ENCODE measurements at regions not wholly inside any gene's neighbourhood (a gene's known extent, or its start where the extent isn't known, plus 50 kb on each side); places are given as distances from the start of the nearest gene placed in this dataset.
"Not testable (repeated sequence)": the region's sequence is repeated elsewhere in the genome, so short reads cannot be mapped to it uniquely, and the experiment has no call there.

DNA sequence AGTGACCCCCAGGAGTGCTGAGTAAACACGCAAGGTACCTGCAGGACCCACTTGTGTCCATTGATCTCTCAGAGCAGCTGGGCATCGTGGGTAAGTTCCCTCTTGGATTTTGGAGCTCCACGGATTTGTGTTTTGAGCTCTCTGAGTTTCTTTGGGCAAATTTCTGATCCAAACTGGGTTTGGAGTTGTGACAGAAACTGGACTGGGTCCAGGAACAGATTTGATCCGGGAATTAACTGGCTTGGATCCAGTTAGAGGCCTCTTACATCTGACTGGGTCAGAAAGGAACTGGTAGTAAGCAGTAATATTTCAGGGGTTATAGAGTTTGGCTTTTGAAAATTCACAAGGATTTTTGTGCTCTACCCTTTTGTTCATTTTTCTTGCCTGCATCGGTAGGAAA lies 107.0 kb upstream of the PMCH start:
- not testable (repeated sequence) for H3K14ac ChIP-seq (ENCODE audit: low read length in 2 of 2); H3K4ac ChIP-seq (ENCODE audit: low read depth in 1 of 2, low read length in 2 of 2); H3K27ac ChIP-seq (ENCODE audit: low read length, poor library complexity, severe bottlenecking); H2AFZ ChIP-seq (ENCODE audit: low read depth, low read length); H3K79me1 ChIP-seq (replicated peaks; ENCODE audit: low read length, poor library complexity, severe bottlenecking); H3K18ac ChIP-seq (ENCODE audit: low read depth in 1 of 2, low read length in 2 of 2); H2AK5ac ChIP-seq (ENCODE audit: low read length, severe bottlenecking); H2BK5ac ChIP-seq (ENCODE audit: low read depth, low read length, poor library complexity, severe bottlenecking); H4K8ac ChIP-seq (ENCODE audit: low read length); H2BK12ac ChIP-seq (ENCODE audit: low read length in 2 of 2); H3K36me3 ChIP-seq (ENCODE audit: control insufficient read depth in 1 of 2, insufficient read depth in 2 of 2, low read depth in 1 of 2, low read length in 2 of 2); H3K23ac ChIP-seq (ENCODE audit: low read length in 2 of 2); H2BK120ac ChIP-seq (ENCODE audit: low read depth, low read length); H4K91ac ChIP-seq (ENCODE audit: low read length); H3K9ac ChIP-seq (ENCODE audit: low read length); H3K4me1 ChIP-seq (ENCODE audit: control insufficient read depth, insufficient read depth, low read depth, low read length); H2BK15ac ChIP-seq (ENCODE audit: low read depth, poor library complexity, severe bottlenecking); H3K4me2 ChIP-seq (ENCODE audit: low read length, poor library complexity, severe bottlenecking); H3K4me3 ChIP-seq (ENCODE audit: insufficient read depth in 1 of 2, low read depth in 1 of 2, low read length in 2 of 2); H3K27me3 ChIP-seq (ENCODE audit: control insufficient read depth in 1 of 2, insufficient read depth in 1 of 2, low read length in 2 of 2); DNase-seq
- H3K9me3 ChIP-seq (ENCODE audit: control insufficient read depth, low read length): peaks cover 17% of the 10 kb centered on the region
- 70% methylated on average over 5 of the region's 5 CpGs for WGBS

DNA sequence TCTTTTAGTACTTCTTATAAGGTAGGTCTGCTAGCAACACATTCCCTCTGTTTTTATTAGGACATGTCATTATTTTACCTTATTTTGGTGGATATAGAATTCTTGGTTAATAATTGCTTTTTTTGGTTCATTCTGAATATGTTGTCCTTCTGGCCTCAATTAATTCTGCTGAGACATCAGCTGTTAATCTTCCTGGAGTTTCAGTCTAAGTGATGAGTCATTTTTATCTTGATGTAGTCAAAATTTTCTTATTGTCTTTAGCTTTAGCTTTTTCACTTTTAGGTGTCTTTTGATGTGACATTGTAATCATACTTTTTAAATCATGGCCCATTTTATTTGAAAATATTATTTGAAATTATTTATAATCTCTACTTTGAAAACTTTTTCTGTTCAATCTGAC lies 104.9 kb upstream of the PMCH start:
- no peak overlapping the region for H2AFZ ChIP-seq (ENCODE audit: low read depth, low read length)
- no peak overlapping the region for H2BK120ac ChIP-seq (ENCODE audit: low read depth, low read length)
- H3K14ac ChIP-seq (ENCODE audit: low read length in 2 of 2): no peak overlapping the region
- H3K4me3 ChIP-seq (ENCODE audit: insufficient read depth in 1 of 2, low read depth in 1 of 2, low read length in 2 of 2): no peak overlapping the region
- peaks cover 17% of the 10 kb centered on the region for H3K9me3 ChIP-seq (ENCODE audit: control insufficient read depth, low read length)
- H2AK5ac ChIP-seq (ENCODE audit: low read length, severe bottlenecking): no peak overlapping the region
- H3K4me1 ChIP-seq (ENCODE audit: control insufficient read depth, insufficient read depth, low read depth, low read length): no peaks in the 10 kb centered on the region
- no peaks in the 10 kb centered on the region for H3K27me3 ChIP-seq (ENCODE audit: control insufficient read depth in 1 of 2, insufficient read depth in 1 of 2, low read length in 2 of 2)
- H3K27ac ChIP-seq (ENCODE audit: low read length, poor library complexity, severe bottlenecking): no peak overlapping the region
- H3K9ac ChIP-seq (ENCODE audit: low read length): no peak overlapping the region
- H3K4me2 ChIP-seq (ENCODE audit: low read length, poor library complexity, severe bottlenecking): no peak overlapping the region
- H3K36me3 ChIP-seq (ENCODE audit: control insufficient read depth in 1 of 2, insufficient read depth in 2 of 2, low read depth in 1 of 2, low read length in 2 of 2): no peaks in the 10 kb centered on the region
- DNase-seq: no peak
- H2BK12ac ChIP-seq (ENCODE audit: low read length in 2 of 2): no peak overlapping the region
- no peak overlapping the region for H4K8ac ChIP-seq (ENCODE audit: low read length)
- H3K18ac ChIP-seq (ENCODE audit: low read depth in 1 of 2, low read length in 2 of 2): no peak overlapping the region
- no peak overlapping the region for H3K23ac ChIP-seq (ENCODE audit: low read length in 2 of 2)
- H4K91ac ChIP-seq (ENCODE audit: low read length): no peak overlapping the region
- no peak overlapping the region for H3K4ac ChIP-seq (ENCODE audit: low read depth in 1 of 2, low read length in 2 of 2)
- no peak overlapping the region for H2BK5ac ChIP-seq (ENCODE audit: low read depth, low read length, poor library complexity, severe bottlenecking)
- H3K79me1 ChIP-seq (replicated peaks; ENCODE audit: low read length, poor library complexity, severe bottlenecking): no peaks in the 10 kb centered on the region
- no peak overlapping the region for H2BK15ac ChIP-seq (ENCODE audit: low read depth, poor library complexity, severe bottlenecking)

DNA sequence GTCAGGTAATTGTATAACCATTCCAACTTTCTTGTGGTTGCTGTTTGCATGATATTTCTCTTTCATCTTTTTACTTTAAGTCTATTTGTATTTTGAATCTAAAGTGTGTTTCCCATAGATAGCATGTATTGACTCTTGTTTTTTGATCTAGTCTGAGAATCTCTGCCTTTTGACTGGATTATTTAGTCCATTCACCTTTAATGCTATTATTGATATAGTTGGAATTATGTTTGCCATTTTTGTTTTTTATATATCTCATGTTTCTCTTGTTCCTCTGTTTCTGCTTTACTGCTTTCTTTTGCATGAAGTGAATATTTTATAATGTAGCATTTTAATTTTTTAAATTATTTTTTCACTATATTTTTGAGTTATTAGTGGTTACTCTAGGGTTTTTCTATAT lies 103.9 kb upstream of the PMCH start:
- no peak overlapping the region for H2BK15ac ChIP-seq (ENCODE audit: low read depth, poor library complexity, severe bottlenecking)
- H3K4me1 ChIP-seq (ENCODE audit: control insufficient read depth, insufficient read depth, low read depth, low read length): no peaks in the 10 kb centered on the region
- no peak overlapping the region for H2AFZ ChIP-seq (ENCODE audit: low read depth, low read length)
- H3K27me3 ChIP-seq (ENCODE audit: control insufficient read depth in 1 of 2, insufficient read depth in 1 of 2, low read length in 2 of 2): no peaks in the 10 kb centered on the region
- H3K18ac ChIP-seq (ENCODE audit: low read depth in 1 of 2, low read length in 2 of 2): no peak overlapping the region
- H3K9ac ChIP-seq (ENCODE audit: low read length): no peak overlapping the region
- no peaks in the 10 kb centered on the region for H3K36me3 ChIP-seq (ENCODE audit: control insufficient read depth in 1 of 2, insufficient read depth in 2 of 2, low read depth in 1 of 2, low read length in 2 of 2)
- H2BK12ac ChIP-seq (ENCODE audit: low read length in 2 of 2): no peak overlapping the region
- no peak overlapping the region for H3K4ac ChIP-seq (ENCODE audit: low read depth in 1 of 2, low read length in 2 of 2)
- H4K91ac ChIP-seq (ENCODE audit: low read length): no peak overlapping the region
- no peak overlapping the region for H3K4me2 ChIP-seq (ENCODE audit: low read length, poor library complexity, severe bottlenecking)
- H2BK5ac ChIP-seq (ENCODE audit: low read depth, low read length, poor library complexity, severe bottlenecking): no peak overlapping the region
- H4K8ac ChIP-seq (ENCODE audit: low read length): no peak overlapping the region
- no peak overlapping the region for H3K4me3 ChIP-seq (ENCODE audit: insufficient read depth in 1 of 2, low read depth in 1 of 2, low read length in 2 of 2)
- H3K27ac ChIP-seq (ENCODE audit: low read length, poor library complexity, severe bottlenecking): no peak overlapping the region
- no peak for DNase-seq
- H2AK5ac ChIP-seq (ENCODE audit: low read length, severe bottlenecking): no peak overlapping the region
- H3K9me3 ChIP-seq (ENCODE audit: control insufficient read depth, low read length): peaks cover 17% of the 10 kb centered on the region
- no peak overlapping the region for H3K23ac ChIP-seq (ENCODE audit: low read length in 2 of 2)
- H3K14ac ChIP-seq (ENCODE audit: low read length in 2 of 2): no peak overlapping the region
- H2BK120ac ChIP-seq (ENCODE audit: low read depth, low read length): no peak overlapping the region
- no peaks in the 10 kb centered on the region for H3K79me1 ChIP-seq (replicated peaks; ENCODE audit: low read length, poor library complexity, severe bottlenecking)

DNA sequence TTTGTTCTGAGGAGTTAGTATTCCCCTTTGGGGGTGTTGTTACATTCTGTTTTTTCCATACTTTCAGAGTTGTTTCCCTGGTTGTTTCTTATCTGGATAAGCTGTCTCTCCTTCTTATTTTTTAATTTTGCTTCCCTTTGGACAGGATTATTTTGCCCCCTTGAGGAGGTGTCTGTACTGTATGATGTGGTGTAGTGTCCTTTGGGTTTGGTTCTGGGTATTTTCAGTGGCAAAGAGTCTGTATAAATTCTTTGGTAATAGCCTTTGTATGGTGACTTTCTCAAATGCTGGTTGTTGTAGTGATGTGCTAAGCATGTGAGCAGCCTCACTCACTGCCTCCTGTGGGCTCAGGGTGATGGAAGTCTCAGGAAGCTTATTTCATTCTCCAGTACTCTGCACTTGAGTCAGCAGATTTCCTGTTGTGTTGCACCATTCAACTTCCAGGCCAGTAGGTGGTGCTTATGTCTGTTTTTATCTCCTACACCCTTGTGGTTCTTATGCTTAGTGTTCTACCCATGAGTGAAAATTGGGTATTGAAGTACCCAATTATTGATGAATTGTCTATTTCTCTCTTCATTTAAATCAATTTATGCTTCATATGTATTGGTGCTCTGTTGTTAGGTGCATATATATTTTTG lies 103.3 kb upstream of the PMCH start:
- Histone ChIP-seq H2BK15ac (ENCODE audit: low read depth, poor library complexity, severe bottlenecking) (no peak overlapping the region), H2BK120ac (ENCODE audit: low read depth, low read length) (no peak overlapping the region), H3K27me3 (ENCODE audit: control insufficient read depth in 1 of 2, insufficient read depth in 1 of 2, low read length in 2 of 2) (no peaks in the 10 kb centered on the region), H3K27ac (ENCODE audit: low read length, poor library complexity, severe bottlenecking) (no peak overlapping the region), H2BK12ac (ENCODE audit: low read length in 2 of 2) (no peak overlapping the region), H3K4me3 (ENCODE audit: insufficient read depth in 1 of 2, low read depth in 1 of 2, low read length in 2 of 2) (no peak overlapping the region), H3K18ac (ENCODE audit: low read depth in 1 of 2, low read length in 2 of 2) (no peak overlapping the region), H2AFZ (ENCODE audit: low read depth, low read length) (no peak overlapping the region), H3K79me1 (replicated peaks; ENCODE audit: low read length, poor library complexity, severe bottlenecking) (no peaks in the 10 kb centered on the region), H4K91ac (ENCODE audit: low read length) (no peak overlapping the region), H3K9me3 (ENCODE audit: control insufficient read depth, low read length) (peaks cover 17% of the 10 kb centered on the region), H3K4me1 (ENCODE audit: control insufficient read depth, insufficient read depth, low read depth, low read length) (no peaks in the 10 kb centered on the region), H3K4me2 (ENCODE audit: low read length, poor library complexity, severe bottlenecking) (no peak overlapping the region), H2AK5ac (ENCODE audit: low read length, severe bottlenecking) (no peak overlapping the region), H3K9ac (ENCODE audit: low read length) (no peak overlapping the region), H3K36me3 (ENCODE audit: control insufficient read depth in 1 of 2, insufficient read depth in 2 of 2, low read depth in 1 of 2, low read length in 2 of 2) (no peaks in the 10 kb centered on the region), H2BK5ac (ENCODE audit: low read depth, low read length, poor library complexity, severe bottlenecking) (no peak overlapping the region), H4K8ac (ENCODE audit: low read length) (no peak overlapping the region), H3K14ac (ENCODE audit: low read length in 2 of 2) (no peak overlapping the region), H3K4ac (ENCODE audit: low read depth in 1 of 2, low read length in 2 of 2) (peak overlapping the region in 1 of 2 experiments; percentile 35), H3K23ac (ENCODE audit: low read length in 2 of 2) (no peak overlapping the region)
- DNase-seq: peak; percentile 45

Data from mesenchymal stem cell (in vitro differentiated cells and primary cell).